Stimulated activated CD4-positive, alpha-beta T cell treated with anti-CD3 and anti-CD28 coated beads, TNF-alpha, amount 100 ng/mL, for 24 hours (primary cell): ENCODE measurements at regions not wholly inside any gene's neighbourhood (a gene's known extent, or its start where the extent isn't known, plus 50 kb on each side); places are given as distances from the start of the nearest gene placed in this dataset.
"Not testable (repeated sequence)": the region's sequence is repeated elsewhere in the genome, so short reads cannot be mapped to it uniquely, and the experiment has no call there.

Source experiments
- DNase-seq, 3 experiments: peaks; one replicate each; pipeline ENCODE4 v3.0.0-alpha.2; 2020; ENCODE audit warnings: low read depth in 3 of 3

DNA sequence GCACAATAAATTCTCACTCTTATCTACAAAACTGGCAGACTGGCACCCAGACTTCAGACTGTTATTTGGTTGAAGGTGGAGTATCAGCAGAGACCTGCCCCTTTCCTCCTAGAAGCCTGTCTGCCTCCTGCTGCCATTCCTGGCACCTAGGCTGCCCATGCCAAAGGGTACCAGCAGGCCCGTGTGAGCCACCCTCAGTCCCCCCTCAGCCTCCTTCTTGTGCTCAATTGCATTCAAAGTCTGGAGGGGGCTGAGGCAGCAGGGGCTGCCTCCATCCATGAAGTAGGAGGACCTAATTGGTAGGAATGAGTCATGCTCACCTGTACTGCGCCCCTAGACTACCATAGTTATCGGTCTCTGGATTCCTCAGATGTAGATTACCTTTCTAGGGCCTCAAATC lies 440.9 kb upstream of the GRM3 start:
- DNase-seq, result no peak

DNA sequence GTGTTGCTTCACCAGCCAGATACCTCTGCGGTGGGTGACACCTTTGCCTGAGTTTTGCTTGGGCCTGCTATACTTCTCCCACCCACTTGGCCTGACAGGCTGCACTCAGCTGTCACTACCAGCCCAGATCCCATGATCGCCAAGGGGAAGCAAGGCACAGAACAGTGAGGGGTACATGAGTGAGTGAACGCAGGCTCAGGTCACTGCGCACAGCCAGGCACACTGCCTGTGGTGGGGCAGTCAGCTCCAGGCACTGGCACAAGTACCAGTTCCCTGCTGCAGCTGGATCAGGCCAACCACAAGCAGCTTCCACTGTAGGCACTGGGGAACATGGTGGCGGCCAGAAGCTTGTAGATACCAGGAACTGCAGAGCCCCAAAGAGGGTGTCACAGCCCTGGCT lies 441.9 kb upstream of the GRM3 start:
- DNase-seq, result no peak

DNA sequence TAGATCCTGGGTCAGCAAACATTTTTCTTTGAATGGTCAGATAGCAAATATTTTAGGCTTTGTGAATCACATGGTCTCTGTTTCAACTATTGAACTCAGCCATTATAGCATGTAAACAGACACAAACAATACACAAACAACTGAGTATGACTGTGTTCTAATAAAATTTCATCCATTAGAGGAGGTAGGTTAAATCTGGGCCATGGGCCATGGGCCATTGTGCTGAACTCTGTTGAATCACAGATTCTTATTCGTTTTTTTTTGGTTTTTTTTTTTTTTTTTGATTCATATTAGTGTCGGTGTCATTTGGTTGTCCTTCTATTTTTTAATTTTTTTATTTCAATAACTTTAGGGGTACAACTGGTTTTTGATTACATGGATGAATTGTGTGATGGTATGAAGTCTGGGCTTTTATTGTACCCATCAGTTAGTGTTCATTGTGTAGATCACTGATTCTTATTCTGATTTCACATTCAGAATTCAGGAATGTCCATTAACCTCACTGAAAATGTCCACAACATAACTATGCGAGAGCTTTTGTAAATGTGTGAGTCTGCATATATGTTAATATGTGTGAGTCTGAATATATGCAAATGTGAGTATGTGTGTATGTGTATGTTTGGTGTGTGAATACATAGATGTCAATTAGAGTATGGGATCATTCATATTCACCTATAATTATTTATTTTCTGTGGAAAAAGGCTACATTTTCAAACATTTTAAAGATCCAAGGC lies 443.7 kb upstream of the GRM3 start:
- DNase-seq, result no peak

DNA sequence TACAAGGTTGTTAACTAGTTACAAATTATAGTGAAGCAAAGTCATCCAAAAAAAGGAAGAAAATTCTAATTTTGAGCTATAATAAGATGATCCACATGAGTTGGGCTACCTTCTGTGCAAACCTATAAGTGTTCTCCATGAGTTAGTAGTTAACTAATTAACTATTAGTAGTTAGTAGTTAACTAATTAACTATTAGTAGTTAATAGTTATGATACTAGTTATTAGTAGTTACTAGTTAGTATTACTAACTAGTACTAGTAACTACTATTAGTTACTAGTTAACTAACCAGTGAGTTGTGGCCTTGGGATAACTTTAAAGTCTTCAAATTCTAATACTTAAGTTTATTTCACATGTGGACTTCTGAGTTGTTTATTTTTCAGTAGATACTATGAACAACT lies 453.4 kb upstream of the GRM3 start:
- no peak for DNase-seq

DNA sequence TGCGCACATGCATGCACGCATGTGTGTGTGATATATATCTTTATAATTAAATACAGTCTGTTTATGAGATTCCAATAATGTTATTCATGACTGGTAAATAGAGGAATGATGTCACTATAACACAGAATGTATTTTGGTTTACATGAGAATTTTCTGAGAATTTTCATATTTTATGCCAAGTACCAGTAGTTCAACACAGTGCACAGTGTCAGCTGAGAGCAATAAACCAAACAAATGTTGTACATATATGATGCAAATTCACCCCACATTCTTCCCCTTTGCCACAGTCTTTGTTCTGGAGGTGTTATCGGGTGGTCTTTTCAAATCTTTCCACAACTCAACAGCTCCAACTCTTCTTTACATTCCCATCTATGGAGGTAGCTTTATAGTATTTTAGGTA lies 462.2 kb upstream of the GRM3 start:
- no peak for DNase-seq

DNA sequence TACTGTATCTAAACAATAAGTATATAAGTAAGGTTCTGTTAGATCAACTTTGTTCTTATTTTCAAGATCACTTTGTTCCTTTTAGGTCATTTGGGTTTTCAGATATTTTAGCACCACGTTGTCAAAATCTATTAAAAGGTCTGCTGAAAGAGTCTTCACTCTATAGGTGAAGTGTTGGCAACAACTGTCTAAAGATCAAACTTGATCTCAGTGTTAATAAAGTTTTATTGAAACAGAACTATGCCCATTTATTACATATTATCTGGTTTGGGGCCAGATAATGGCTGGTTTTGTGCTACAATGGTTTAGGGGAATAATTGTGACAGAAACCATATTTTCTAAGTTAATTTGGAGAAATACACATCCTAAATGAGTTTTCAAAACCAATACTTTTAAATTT lies 478.9 kb upstream of the GRM3 start:
- DNase-seq, result no peak

DNA sequence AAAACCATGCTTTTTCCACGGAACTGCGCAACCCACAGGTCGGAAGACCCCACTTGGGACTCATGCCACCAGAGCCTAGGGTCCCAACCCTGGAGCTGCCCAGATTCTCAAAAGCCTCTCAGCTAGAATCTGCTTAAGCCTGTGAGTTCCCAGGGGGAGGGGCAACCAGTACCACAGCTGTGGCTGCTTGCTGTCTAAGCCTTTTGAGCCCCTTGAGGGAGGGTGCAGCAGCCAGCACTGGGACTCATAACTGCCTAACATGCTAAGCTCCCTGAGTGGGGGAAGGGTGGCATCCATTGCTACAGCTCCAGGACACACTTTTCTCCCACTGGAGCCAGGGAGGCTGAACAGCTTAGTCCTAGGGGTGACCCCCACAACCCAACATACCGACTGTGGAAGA lies 485.6 kb upstream of the GRM3 start:
- DNase-seq, result no peak

DNA sequence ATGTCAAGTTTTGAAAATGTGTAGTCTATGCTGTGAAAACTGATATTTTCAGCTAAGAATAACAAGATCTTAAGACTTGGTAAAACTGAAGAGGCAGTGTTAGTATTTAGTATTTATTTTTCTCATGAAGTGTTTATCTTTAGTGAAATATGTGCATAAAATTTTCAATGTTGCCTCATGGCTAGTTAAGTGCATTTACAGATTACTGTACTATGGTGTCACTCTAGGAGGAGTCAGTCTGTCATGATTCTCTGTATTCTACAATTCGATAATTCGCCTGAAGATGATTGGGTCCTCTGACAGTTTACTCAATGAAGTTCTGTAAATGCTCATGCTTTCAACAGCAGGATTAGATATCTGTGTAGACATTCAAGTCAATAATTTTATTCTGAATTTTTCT lies 488.1 kb upstream of the GRM3 start:
- DNase-seq, result no peak

DNA sequence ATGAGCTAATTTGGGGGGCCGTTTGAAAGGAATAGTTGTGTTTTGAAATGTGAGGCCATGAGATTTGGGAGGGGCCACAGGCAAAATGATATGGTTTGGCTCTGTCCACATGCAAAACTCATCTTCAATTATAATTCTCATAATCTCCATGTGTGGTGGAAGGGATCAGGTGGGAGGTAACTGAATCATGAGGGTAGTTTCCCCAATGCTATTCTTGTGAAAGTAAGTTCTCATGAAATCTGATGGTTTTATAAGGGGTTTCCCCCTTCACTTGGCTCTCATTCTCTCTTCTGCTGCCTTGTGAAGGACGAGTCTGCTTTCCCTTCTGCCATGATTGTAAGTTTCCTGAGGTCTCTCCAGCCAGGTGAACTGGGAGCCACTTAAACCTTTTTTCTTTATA lies 490.8 kb upstream of the GRM3 start:
- DNase-seq, result no peak

DNA sequence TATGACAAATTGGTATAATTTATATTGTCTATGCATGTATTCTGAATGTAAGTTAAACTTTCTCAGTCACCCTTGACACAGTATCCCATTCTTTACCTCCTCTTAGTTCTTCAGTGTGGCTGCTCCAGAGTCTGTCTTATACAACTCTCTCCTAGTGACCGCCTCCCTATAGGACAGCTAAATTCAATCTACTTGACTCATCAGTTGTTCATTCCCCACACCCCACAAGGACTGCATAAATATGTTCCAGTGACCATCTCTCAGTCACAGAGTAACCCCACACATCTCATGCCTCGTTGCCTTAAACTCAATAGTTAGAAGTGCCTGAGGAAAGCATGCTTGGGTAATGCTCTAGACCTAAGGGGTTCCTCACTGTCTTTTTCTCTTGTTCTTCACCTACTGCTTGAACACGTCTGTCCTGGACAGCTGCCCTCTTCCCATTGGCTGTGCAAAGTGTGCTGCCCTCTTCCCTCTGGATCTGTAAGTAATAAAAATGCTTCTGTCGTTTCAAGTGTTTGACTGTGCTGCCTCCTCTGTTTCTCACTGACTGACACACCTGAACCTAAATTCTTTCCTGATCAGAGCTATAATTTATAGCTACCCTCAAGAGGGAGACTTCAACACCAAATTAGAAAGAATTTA lies 494.6 kb upstream of the GRM3 start:
- DNase-seq, result no peak

DNA sequence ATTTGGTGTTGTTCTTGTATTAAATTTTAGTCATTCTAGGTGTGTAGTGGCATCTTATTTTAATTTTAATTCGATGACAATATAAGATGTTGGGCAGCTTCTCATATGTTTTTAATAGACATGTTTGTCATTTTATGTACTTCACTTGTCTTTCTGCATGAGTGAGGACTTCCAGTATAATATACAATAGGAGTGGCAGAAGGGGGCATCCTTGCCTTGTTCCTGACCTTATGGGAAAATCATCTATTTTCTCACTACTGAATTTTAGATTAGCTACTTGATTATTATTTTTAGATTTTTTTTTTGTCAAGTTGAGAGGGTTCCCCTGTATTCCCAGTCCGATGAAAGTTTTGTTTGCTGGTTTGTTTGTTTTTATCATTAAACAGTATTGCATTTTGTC lies 495.2 kb upstream of the GRM3 start:
- no peak for DNase-seq

DNA sequence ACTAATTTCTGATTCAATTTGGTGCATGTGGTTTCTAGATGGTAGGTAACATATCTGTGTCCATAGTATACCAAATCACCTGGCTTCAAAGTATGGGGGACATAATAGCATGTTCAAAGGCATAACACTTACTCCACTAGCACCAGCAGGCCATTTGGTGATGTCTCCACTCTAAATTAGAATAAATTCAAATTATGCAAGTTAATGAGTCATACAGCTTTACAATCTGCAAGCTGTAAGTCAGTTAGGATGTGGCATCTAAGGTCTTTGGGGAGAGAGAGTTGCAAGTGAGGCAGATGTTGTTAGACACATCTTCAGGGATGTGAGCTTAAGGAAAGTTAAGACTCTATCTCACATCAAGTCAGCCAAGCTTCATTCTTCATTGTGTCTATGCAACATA lies 506.4 kb upstream of the GRM3 start:
- DNase-seq, result no peak

DNA sequence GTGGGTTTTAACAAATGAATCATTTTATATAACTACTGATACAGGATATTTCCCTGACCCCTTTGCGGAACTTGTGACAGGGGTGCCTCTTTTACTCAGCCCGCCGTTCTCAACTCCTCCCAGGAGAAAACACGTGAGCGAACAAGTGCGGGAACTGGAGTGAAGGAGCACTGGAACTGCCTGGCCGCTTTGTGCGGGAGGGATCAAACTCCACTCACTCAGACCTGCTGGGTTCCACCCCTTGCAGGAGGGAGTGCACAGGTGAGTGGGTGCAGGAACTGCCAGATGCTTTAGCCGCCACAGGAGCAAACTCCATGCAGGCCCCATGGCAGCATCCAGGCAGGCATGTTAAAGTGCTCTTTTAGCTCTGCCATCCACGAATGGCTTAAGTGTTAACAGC lies 513.4 kb upstream of the GRM3 start:
- DNase-seq, result no peak

DNA sequence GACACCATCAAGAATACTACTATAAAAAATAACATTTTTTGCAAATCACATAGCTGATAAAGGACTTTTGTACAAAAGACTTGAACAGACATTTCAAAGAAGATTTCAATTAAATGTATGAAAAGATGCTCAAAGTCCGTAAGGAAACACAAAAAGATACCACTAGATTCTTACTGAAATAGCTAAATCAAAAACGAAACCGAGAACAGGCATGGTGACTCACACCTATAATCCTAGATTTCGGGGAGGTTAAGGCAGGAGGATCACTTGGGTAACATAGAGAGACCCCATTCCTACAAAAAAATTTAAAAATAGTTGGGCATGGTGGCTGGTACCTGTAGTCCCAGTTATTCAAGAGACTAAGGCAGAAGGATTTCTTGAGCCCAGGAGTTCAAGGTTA lies 520.2 kb upstream of the GRM3 start:
- no peak for DNase-seq

DNA sequence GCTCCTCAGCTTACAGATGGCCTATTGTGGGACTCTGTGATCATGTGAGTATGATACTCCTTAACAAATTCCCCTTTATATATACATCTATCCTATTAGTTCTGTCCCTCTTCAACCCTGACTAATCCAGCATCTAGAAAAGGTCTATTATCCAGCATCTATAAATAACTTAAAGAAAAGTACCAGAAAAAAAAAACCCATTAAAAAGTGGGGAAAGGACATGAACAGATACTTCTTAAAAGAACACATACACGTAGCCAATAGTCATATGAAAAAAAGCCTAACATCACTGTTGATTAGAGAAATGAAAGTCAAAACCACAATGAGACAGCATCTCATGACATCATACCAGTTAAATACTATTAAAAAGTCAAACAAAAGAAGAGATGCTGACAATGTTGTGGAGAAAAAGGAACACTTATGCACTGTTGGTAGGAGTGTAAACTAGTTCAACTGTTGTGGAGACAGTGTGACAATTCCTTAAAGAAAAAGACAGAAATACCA lies 549.5 kb upstream of the GRM3 start:
- no peak for DNase-seq

DNA sequence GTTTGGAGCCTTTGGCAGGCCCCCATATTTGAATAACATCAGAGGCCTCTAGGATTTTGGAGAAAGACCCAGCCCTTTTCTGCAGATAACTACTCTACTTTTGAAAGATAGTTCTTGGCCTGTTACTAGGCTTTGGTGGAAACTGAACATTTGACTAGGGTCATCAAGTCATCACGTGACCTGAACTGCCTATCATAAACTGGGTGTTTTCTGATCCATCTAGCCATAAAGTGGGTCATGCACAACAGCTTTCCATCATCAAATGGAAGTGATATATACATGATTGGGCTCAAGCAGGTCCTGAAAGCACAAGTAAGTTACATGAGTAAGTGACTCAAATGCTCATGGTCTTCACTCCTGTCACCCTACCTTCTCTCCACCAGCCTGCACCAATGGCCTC lies 552.3 kb upstream of the GRM3 start:
- DNase-seq, result no peak

DNA sequence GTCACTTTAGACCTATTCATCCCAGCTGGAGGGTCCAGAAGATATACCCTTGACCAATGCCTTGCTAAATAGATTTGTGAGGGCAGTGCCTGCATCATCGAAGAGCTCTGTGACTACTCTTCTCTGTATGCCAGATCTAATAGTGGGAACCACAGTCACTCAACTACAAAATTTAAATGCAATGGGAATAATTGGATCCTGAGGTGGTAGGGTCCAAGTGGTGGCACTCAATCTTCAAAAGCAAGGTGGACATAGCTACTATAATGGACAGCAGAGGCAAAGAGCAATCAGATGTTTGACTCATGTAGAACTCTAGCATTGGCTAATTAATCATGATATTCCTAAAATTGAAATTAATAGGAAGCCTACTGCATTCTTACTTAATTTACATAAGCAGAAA lies 554.3 kb upstream of the GRM3 start:
- DNase-seq, result no peak

DNA sequence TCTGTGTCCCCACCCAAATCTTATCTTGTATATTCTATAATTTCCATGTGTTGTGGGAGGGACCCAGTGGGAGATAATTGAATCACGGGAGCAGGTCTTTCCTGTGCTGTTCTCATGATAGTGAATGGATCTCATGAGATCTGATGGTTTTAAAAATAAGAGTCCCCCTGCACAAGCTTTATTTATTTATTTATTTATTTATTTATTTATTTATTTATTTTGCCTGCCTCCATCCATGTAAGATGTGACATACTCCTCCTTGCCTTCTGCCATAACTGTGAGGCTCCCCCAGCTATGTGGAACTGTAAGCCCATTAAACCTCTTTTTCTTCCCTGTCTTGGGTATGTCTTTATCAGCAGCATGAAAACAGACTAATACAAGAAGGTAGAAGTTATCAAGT lies 579.1 kb upstream of the GRM3 start:
- DNase-seq, result not testable (repeated sequence)

DNA sequence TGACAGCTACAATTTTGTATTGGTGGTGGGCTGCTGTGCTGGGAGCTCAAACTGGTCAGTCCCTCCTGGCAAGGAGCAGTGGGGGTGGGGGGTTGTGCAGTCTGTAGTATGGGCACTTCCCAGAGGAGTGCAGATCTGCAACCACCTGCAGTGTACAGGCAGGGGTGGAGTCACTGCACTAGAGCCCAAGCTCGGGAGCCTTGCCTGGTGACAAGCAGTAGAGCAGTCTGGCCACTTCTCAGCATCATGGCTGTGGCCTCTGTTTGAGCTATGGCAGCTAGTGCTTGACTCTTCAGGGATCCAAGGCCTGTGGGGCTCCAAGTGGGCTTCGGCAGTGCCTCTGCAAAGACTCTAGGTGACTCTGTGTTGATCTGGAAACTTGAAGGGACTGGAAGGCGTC lies 585.1 kb upstream of the GRM3 start:
- DNase-seq, result no peak

DNA sequence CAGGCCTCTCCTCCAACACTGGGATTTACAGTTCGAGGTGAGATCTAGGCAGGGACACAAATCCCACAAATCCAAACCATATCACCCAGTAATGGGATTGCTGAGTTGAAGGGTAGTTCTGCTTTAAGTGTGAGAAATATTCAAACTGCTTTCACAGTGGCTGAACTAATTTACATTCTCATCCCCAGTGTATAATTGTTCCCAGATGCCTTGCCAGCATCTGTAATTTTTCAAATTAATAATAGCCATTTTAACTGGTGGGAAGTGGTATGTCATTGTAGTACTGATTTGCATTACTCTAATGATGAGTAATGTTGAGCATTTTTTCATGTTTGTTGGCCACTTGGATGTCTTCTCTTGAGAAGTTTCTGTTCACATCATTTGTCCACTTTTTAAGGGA lies 592.8 kb upstream of the GRM3 start:
- DNase-seq, result no peak

DNA sequence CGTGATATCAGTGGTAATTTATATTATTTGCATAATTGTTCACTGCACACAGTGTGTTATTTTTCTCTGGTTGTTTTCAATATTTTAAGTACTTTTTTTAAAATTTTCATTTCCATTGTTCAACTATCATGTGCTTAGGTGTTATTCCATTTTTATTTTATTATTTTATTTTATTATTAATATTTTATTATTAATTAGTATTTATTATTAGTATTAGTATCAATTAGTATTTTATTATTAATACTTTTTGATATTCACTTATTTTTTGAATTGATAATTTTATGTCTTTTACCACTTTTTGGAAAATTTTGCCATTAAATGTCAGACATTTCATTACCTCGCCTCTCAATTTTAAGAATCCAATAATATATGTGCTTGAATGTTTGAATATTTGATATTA lies 593.8 kb upstream of the GRM3 start:
- DNase-seq, result no peak

DNA sequence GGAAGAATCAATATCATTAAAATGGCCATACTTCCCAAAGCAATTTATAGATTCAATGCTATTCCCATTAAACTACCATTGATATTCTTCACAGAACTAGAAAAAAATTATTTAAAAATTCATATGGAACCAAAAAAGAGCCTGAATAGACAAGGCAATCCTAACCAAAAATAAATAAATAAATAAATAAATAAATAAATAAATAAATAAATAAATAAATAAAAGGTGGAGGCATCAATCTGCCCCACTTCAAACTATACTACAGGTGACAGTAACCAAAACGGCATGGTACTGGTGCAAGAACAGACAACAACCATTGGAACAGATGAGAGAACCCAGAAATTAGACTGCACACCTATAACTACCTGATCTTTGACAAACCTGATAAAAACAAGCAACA lies 598.5 kb upstream of the GRM3 start:
- not testable (repeated sequence) for DNase-seq

DNA sequence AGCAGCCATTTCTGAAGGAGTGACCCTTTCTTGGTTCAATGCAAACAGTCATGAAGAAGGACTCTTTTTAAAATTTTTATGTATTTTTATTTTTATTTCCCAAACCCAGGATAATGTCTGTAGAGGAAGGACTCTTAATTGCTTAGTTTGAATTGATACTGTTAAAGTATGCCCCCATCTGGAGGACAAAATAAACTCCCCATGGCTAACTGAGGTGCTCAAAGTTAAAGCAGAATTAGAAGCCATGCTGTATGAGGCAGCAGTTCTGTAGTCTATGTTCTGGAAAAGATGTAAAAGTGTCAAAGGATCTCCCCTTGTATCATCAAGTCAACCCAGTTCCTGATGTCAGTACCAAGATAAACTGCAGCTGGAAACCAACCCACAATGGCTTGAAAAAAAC lies 617.9 kb upstream of the GRM3 start:
- DNase-seq, result no peak

DNA sequence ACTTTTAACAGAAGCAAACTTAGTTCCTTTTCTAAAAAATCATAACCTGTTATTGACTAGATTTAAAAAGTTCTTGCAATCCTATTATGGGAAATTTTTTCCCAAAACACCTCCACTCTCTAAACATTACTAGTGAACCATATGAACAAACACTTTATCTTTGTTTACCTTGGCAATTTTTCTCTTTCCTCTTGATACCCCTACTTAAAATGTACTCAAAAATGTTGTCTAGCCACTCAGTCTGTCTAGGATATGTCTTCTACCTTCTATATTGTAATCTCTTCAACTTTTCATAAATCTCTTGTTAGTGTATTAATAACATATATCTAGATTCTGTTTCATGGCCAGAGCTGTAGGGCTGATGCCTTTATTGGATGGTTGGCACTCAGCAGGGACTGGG lies 630.0 kb upstream of the GRM3 start:
- no peak for DNase-seq
